OCI-LY1 (cell line): ENCODE measurements at regions not wholly inside any gene's neighbourhood (a gene's known extent, or its start where the extent isn't known, plus 50 kb on each side); places are given as distances from the start of the nearest gene placed in this dataset.

ENCODE experiments used
- H2AFZ ChIP-seq: fragments of 200-600 bp; sonication (generic), shearing (Covaris generic); 2 replicates; pipeline ENCODE4 v1.6.0; 2014; ENCODE audit warnings: antibody characterized with exemption, mild to moderate bottlenecking, low read length
- H3F3A ChIP-seq: fragments of 200-600 bp; sonication (generic), shearing (Covaris generic); 2 replicates; pipeline ENCODE4 v1.6.0; 2014; ENCODE audit warnings: mild to moderate bottlenecking, antibody characterized with exemption, low read length, moderate library complexity; ENCODE audit not compliant: insufficient read depth
- H3K27ac ChIP-seq: fragments of 200-600 bp; sonication (generic); 2 replicates; pipeline ENCODE4 v1.5.1; 2014; ENCODE audit warnings: low read length, mixed run types, mild to moderate bottlenecking, low read depth; ENCODE audit not compliant: poor library complexity, severe bottlenecking
- H3K27me3 ChIP-seq: fragments of 200-600 bp; sonication (generic); 2 replicates; pipeline ENCODE4 v1.6.0; 2014; ENCODE audit warnings: antibody characterized with exemption, mild to moderate bottlenecking, low read length, moderate library complexity; ENCODE audit not compliant: insufficient read depth
- H3K36me3 ChIP-seq: fragments of 200-600 bp; sonication (generic); 2 replicates; pipeline ENCODE4 v1.6.1; 2014; ENCODE audit warnings: mild to moderate bottlenecking, antibody characterized with exemption, low read length, moderate library complexity, mixed read lengths; ENCODE audit not compliant: insufficient read depth
- H3K4me1 ChIP-seq: fragments of 200-600 bp; sonication (generic); 2 replicates; pipeline ENCODE4 v1.5.1; 2014; ENCODE audit warnings: mild to moderate bottlenecking, low read length, moderate library complexity; ENCODE audit not compliant: insufficient read depth, severe bottlenecking
- H3K4me2 ChIP-seq: fragments of 200-600 bp; sonication (generic), shearing (Covaris generic); 2 replicates; pipeline ENCODE4 v1.6.1; 2014; ENCODE audit warnings: low read length
- H3K4me3 ChIP-seq: fragments of 200-600 bp; sonication (generic); 2 replicates; pipeline ENCODE4 v1.5.1; 2014; ENCODE audit warnings: low read length, low read depth, mild to moderate bottlenecking, mixed read lengths; ENCODE audit not compliant: poor library complexity, severe bottlenecking
- H3K79me2 ChIP-seq: fragments of 200-600 bp; shearing (Covaris generic); 2 replicates; pipeline ENCODE4 v1.6.1; 2016; ENCODE audit warnings: mixed run types, low read length, mixed read lengths; ENCODE audit not compliant: insufficient read depth
- H3K9ac ChIP-seq: fragments of 200-600 bp; sonication (generic), shearing (Covaris generic); 2 replicates; pipeline ENCODE4 v1.6.1; 2014; ENCODE audit warnings: mild to moderate bottlenecking, low read length, mixed read lengths
- H3K9me2 ChIP-seq: fragments of 200-600 bp; sonication (generic), shearing (Covaris generic); 2 replicates; pipeline ENCODE4 v1.6.1; 2014; ENCODE audit warnings: low read depth, mild to moderate bottlenecking, low read length, mixed read lengths
- H3K9me3 ChIP-seq: fragments of 200-600 bp; shearing (Covaris generic); 2 replicates; pipeline ENCODE4 v1.6.1; 2014; ENCODE audit warnings: low read length, mixed read lengths
- H4K20me1 ChIP-seq: fragments of 200-600 bp; sonication (generic), shearing (Covaris generic); 2 replicates; pipeline ENCODE4 v1.6.0; 2016; ENCODE audit warnings: mild to moderate bottlenecking, low read length; ENCODE audit not compliant: insufficient read depth
- EZH2 ChIP-seq: fragments of 200-600 bp; sonication (generic), shearing (Covaris generic); IDR thresholded peaks from 2 replicates; pipeline ENCODE4 v1.8.0; 2017; ENCODE audit warnings: borderline replicate concordance, mixed run types, mild to moderate bottlenecking, antibody characterized with exemption, low read length, moderate library complexity, mixed read lengths
- TF ChIP-seq, protein P1 (sequence below): fragments of 200-600 bp; sonication (generic), shearing (Covaris generic); IDR thresholded peaks from 2 replicates; pipeline ENCODE4 v1.5.1; 2017; ENCODE audit warnings: mild to moderate bottlenecking, antibody characterized with exemption, low read length, moderate library complexity, mixed read lengths

DNA sequence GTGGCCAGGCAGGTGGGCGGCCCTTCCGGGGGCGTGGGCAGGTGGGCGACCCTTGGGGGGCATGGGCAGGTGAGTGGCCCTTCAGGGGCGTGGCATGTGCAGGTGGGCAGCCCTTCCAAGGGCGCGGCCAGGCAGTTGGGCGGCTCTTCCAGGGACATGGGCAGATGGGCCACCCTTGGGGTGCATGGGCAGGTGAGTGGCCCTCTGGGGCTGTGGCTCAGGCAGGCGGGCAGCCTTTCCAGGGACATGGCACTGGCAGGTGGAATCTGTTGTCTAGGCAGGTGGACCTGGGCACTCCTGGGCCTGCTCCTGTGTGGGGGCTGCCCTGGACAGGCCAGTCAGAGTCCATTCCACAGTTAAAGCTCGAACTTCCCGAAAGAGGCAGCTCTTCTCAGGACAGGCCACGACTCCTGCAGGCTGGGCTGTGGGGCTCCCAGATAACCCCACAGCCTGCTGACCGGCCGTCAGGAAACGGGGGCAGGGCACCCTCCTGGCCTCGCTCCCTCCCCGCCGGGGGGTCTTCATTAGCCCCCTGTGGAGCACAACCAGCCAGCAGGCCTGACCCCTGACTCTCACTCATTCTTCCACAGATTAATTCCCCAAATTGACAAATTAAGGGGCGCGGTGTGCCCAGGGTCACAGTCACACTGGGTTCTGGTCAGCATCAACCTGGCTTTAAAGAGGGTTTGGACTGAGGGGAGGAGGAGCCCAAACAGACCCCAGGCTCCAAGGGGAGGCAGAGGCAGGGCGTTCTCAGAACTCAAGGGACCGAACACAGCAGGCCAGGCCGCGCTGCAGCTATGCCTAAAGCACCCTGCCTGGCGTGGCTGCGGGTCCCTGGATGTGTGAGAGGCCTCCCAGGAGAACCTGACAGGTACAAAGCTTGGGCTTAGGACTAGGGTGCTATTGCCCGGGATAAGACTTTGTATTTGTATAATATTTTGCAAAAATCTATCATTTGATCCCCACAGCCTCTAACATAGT lies 130.0 kb downstream of the DLL1 start:
- H3K9me2 ChIP-seq, result no peaks in the 10 kb centered on the region
- H2AFZ ChIP-seq, result no peak overlapping the region
- H4K20me1 ChIP-seq, result no peaks in the 10 kb centered on the region
- H3K27ac ChIP-seq, result no peak overlapping the region
- no peak overlapping the region for H3K4me2 ChIP-seq
- H3K4me3 ChIP-seq, result no peak overlapping the region
- H3K4me1 ChIP-seq, result no peaks in the 10 kb centered on the region
- 0 out of 2 replicates have a peak, but pooled peaks cover 2% of the 10 kb centered on the region for H3K9me3 ChIP-seq
- H3F3A ChIP-seq, result no peaks in the 10 kb centered on the region
- H3K79me2 ChIP-seq, result no peaks in the 10 kb centered on the region
- TF ChIP-seq EZH2, result no peak
- TF ChIP-seq, protein P1, sequence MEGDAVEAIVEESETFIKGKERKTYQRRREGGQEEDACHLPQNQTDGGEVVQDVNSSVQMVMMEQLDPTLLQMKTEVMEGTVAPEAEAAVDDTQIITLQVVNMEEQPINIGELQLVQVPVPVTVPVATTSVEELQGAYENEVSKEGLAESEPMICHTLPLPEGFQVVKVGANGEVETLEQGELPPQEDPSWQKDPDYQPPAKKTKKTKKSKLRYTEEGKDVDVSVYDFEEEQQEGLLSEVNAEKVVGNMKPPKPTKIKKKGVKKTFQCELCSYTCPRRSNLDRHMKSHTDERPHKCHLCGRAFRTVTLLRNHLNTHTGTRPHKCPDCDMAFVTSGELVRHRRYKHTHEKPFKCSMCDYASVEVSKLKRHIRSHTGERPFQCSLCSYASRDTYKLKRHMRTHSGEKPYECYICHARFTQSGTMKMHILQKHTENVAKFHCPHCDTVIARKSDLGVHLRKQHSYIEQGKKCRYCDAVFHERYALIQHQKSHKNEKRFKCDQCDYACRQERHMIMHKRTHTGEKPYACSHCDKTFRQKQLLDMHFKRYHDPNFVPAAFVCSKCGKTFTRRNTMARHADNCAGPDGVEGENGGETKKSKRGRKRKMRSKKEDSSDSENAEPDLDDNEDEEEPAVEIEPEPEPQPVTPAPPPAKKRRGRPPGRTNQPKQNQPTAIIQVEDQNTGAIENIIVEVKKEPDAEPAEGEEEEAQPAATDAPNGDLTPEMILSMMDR, result no peak
- no peak overlapping the region for H3K9ac ChIP-seq
- no peaks in the 10 kb centered on the region for H3K27me3 ChIP-seq
- H3K36me3 ChIP-seq, result no peaks in the 10 kb centered on the region

GRCh38 chr6:170160031-170160627 lies 130.7 kb downstream of the DLL1 start:
- Histone ChIP-seq H3K9me2 (no peaks in the 10 kb centered on the region), H4K20me1 (no peaks in the 10 kb centered on the region), H3K9me3 (0 out of 2 replicates have a peak, but pooled peaks cover 2% of the 10 kb centered on the region), H3K9ac (no peak overlapping the region), H3F3A (no peaks in the 10 kb centered on the region), H3K27me3 (no peaks in the 10 kb centered on the region), H3K79me2 (no peaks in the 10 kb centered on the region), H2AFZ (no peak overlapping the region), H3K27ac (no peak overlapping the region), H3K4me2 (no peak overlapping the region), H3K4me3 (no peak overlapping the region), H3K36me3 (no peaks in the 10 kb centered on the region), H3K4me1 (no peaks in the 10 kb centered on the region)
- no peak for TF ChIP-seq EZH2
- TF ChIP-seq, protein P1, result no peak

DNA sequence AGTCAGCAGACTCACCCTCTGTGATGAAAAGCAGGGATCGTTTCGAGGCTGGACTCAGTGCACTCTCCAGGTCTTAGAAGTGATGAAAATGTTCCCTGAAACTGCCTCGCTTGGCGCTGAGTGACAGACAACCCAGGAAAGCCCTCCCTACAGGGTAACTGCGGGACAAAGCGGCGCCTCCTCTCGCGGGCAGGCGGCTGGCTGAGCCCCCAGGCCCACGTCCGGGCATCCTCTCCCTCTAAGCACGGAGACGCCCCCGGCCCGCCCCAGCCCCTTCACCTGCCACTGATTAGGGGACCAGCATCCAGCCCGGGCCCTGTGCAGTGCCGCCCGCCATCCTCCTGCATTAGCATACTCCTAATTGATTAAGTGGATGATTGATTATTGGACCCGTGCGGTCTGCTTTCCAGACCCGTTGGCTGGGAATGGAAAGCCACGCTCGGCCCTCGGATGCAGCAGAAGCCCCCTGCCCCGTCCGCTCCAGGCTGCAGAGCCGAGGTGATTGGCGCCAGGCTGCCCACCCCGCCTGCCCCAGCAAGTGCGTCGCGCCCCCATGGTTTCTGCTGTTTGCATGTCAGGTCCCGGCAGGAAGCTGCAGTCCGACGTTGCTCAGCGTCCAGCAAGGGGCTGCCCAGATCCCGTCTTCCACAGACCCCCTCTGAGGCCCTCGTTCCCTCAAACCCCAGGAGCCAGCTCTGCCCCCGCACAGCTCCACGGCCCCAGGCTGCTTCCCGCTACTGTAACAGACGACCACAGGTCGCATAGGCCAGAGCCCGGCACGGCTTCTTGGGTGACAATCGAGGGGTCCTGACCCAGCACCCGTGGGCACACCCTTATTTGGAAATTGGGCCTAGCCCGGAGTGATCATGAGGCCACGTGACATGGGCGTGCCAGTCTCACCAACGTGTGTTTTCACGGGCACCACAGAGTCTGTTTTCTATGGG lies 131.6 kb downstream of the DLL1 start:
- Histone ChIP-seq H3K36me3 (no peaks in the 10 kb centered on the region), H3K4me1 (no peaks in the 10 kb centered on the region), H3K9ac (no peak overlapping the region), H3K27ac (no peak overlapping the region), H3K79me2 (no peaks in the 10 kb centered on the region), H2AFZ (no peak overlapping the region), H3K4me3 (no peak overlapping the region), H3K9me2 (no peaks in the 10 kb centered on the region), H4K20me1 (no peaks in the 10 kb centered on the region), H3F3A (no peaks in the 10 kb centered on the region), H3K9me3 (0 out of 2 replicates have a peak, but pooled peaks cover 2% of the 10 kb centered on the region), H3K4me2 (no peak overlapping the region), H3K27me3 (no peaks in the 10 kb centered on the region)
- TF ChIP-seq, protein P1, result no peak
